Fibroblast of lung (primary cell): ENCODE measurements at regions not wholly inside any gene's neighbourhood (a gene's known extent, or its start where the extent isn't known, plus 50 kb on each side); places are given as distances from the start of the nearest gene placed in this dataset.
"Not testable (repeated sequence)": the region's sequence is repeated elsewhere in the genome, so short reads cannot be mapped to it uniquely, and the experiment has no call there.

Experiments used
- DNase-seq, 2 donors: peaks; one replicate each; pipeline versions ENCODE4 v3.0.0 to v3.0.0-alpha.2; 2010; ENCODE audit warnings: low read depth in 2 of 2
- H2AFZ ChIP-seq: 2 replicates; pipeline ENCODE4 v1.5.1; 2012; ENCODE audit warnings: low read length, control low read depth, inconsistent platforms
- H3K27ac ChIP-seq: 2 replicates; pipeline ENCODE4 v1.5.1; 2011; ENCODE audit warnings: low read length, control low read depth; ENCODE audit not compliant: insufficient read depth
- H3K27me3 ChIP-seq: 2 replicates; pipeline ENCODE4 v1.5.1; 2011; ENCODE audit warnings: mild to moderate bottlenecking, low read length; ENCODE audit not compliant: control insufficient read depth, insufficient read depth
- H3K36me3 ChIP-seq: 2 replicates; pipeline ENCODE4 v1.5.1; 2011; ENCODE audit warnings: low read length; ENCODE audit not compliant: control insufficient read depth, insufficient read depth
- H3K4me1 ChIP-seq: 2 replicates; pipeline ENCODE4 v1.5.1; 2011; ENCODE audit warnings: low read length; ENCODE audit not compliant: control insufficient read depth, insufficient read depth; ENCODE audit errors: extremely low read depth
- H3K4me2 ChIP-seq: 2 replicates; pipeline ENCODE4 v1.5.1; 2011; ENCODE audit warnings: low read length, control low read depth; ENCODE audit not compliant: insufficient read depth; ENCODE audit errors: extremely low read depth
- H3K4me3 ChIP-seq, 4 experiments: fragments of 200-600 bp in 1 of 4; sonication (generic) in 1 of 4; replicated peaks in 1 of 4; 2 replicates each; pipeline ENCODE4 v1.5.1; 2011 to 2016; ENCODE audit warnings: low read length in 4 of 4, low read depth in 3 of 4, mild to moderate bottlenecking in 3 of 4, control low read depth in 2 of 4, inconsistent platforms in 1 of 4, mixed read lengths in 1 of 4; ENCODE audit not compliant: insufficient read depth in 1 of 4; ENCODE audit errors: control extremely low read depth in 1 of 4
- H3K79me2 ChIP-seq: 2 replicates; pipeline ENCODE4 v1.5.1; 2012; ENCODE audit warnings: mild to moderate bottlenecking, low read length, inconsistent platforms; ENCODE audit not compliant: control insufficient read depth, insufficient read depth
- H3K9ac ChIP-seq: 2 replicates; pipeline ENCODE4 v1.5.1; 2011; ENCODE audit warnings: mild to moderate bottlenecking, low read length, control low read depth; ENCODE audit not compliant: insufficient read depth
- H3K9me3 ChIP-seq: 2 replicates; pipeline ENCODE4 v1.5.1; 2012; ENCODE audit warnings: low read depth, low read length; ENCODE audit not compliant: control insufficient read depth, insufficient read depth
- H4K20me1 ChIP-seq: 2 replicates; pipeline ENCODE4 v1.5.1; 2011; ENCODE audit warnings: low read length; ENCODE audit not compliant: control insufficient read depth, insufficient read depth; ENCODE audit errors: extremely low read depth
- CTCF ChIP-seq, 2 donors: IDR thresholded peaks in 1 of 2; conservative IDR thresholded peaks in 1 of 2; 1 replicate in 1 of 2; 2 replicates in 1 of 2; pipeline ENCODE4 v1.5.1; 2011 to 2012; ENCODE audit warnings: low read length in 2 of 2, control low read depth in 1 of 2, inconsistent platforms in 1 of 2, low read depth in 1 of 2, mild to moderate bottlenecking in 1 of 2
- EZH2 ChIP-seq: IDR thresholded peaks from 2 replicates; pipeline ENCODE4 v1.5.1; 2012; ENCODE audit warnings: low read length, control low read depth, mild to moderate bottlenecking; ENCODE audit errors: missing control alignments

GRCh38 chr6:7025861-7026260, 81.9 kb upstream of the RREB1 start:
- Histone ChIP-seq H3K4me3 (no peak overlapping the region), H3K4me1 (no peaks in the 10 kb centered on the region), H4K20me1 (no peaks in the 10 kb centered on the region), H3K27ac (no peak overlapping the region), H3K9me3 (no peaks in the 10 kb centered on the region), H2AFZ (no peak overlapping the region), H3K79me2 (no peaks in the 10 kb centered on the region), H3K27me3 (no peaks in the 10 kb centered on the region), H3K9ac (no peak overlapping the region), H3K36me3 (no peaks in the 10 kb centered on the region), H3K4me2 (no peak overlapping the region)
- no peak for TF ChIP-seq EZH2
- TF ChIP-seq CTCF (conservative IDR thresholded peaks at IDR 0.05 in 1 of 2, IDR thresholded peaks at IDR 0.05 in 1 of 2; ENCODE audit: low read depth in 1 of 2, low read length in 2 of 2): no peak
- DNase-seq: no peak

DNA sequence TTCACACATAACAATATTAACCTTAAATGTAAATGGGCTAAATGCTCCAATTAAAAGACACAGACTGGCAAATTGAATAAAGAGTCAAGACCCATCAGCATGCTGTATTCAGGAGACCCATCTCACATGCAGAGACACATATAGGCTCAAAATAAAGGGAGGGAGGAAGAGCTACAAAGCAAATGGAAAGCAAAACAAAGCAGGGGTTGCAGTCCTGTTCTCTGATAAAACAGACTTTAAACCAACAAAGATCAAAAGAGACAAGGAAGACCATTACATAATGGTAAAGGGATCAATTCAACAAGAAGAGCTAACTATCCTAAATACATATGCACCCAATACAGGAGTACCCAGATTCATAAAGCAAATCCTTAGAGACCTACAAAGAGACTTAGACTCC, 78.8 kb upstream of the RREB1 start:
- not testable (repeated sequence) for H3K4me3 ChIP-seq, H2AFZ ChIP-seq, H3K4me2 ChIP-seq, H3K4me1 ChIP-seq, DNase-seq, H4K20me1 ChIP-seq, H3K36me3 ChIP-seq, H3K9me3 ChIP-seq, H3K27me3 ChIP-seq, H3K27ac ChIP-seq, H3K9ac ChIP-seq, H3K79me2 ChIP-seq

- H3K27me3 ChIP-seq, H3K27ac ChIP-seq, H3K4me3 ChIP-seq, H3K4me2 ChIP-seq, H4K20me1 ChIP-seq, H2AFZ ChIP-seq, H3K9me3 ChIP-seq, H3K79me2 ChIP-seq, H3K4me1 ChIP-seq, H3K9ac ChIP-seq, H3K36me3 ChIP-seq, DNase-seq: not testable (repeated sequence)
Observed at GRCh38 chr6:7030968-7031367, 76.8 kb upstream of the RREB1 start.

DNA sequence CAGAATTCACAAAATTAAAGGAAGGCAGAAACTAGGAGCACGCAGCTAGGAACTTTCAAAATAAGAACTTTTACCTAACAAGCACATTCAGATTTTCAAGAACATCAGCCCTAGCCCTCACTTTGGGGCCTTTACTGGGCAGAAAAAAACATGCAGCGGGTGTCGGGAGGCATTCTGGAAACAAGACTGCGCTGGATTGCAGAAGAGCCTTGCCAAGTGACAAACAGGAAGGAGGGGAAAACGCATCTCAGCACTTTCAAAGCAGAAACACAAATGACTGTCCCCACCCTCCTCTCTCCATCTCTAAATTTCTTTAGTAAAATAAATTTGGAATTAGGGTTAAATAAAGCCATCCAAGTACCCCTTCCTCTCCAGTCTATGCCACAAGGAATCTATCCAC, 74.6 kb upstream of the RREB1 start:
- TF ChIP-seq EZH2 (no peak), CTCF (conservative IDR thresholded peaks at IDR 0.05 in 1 of 2, IDR thresholded peaks at IDR 0.05 in 1 of 2; ENCODE audit: low read depth in 1 of 2, low read length in 2 of 2) (no peak)
- H3K79me2 ChIP-seq: no peaks in the 10 kb centered on the region
- H3K4me2 ChIP-seq: no peak overlapping the region
- H3K9me3 ChIP-seq: no peaks in the 10 kb centered on the region
- no peak overlapping the region for H3K4me3 ChIP-seq
- H2AFZ ChIP-seq: no peak overlapping the region
- no peak overlapping the region for H3K27ac ChIP-seq
- H3K27me3 ChIP-seq: peaks cover 3% of the 10 kb centered on the region
- no peaks in the 10 kb centered on the region for H3K36me3 ChIP-seq
- no peak for DNase-seq
- H3K4me1 ChIP-seq: no peaks in the 10 kb centered on the region
- no peaks in the 10 kb centered on the region for H4K20me1 ChIP-seq
- H3K9ac ChIP-seq: no peak overlapping the region
